HL-60 (cell line): ENCODE measurements at regions not wholly inside any gene's neighbourhood (a gene's known extent, or its start where the extent isn't known, plus 50 kb on each side); places are given as distances from the start of the nearest gene placed in this dataset.
"Not testable (repeated sequence)": the region's sequence is repeated elsewhere in the genome, so short reads cannot be mapped to it uniquely, and the experiment has no call there.

Source experiments
- CTCF ChIP-seq: IDR thresholded peaks from one replicate; pipeline ENCODE4 v1.5.1; 2011; ENCODE audit warnings: low read length, control low read depth, inconsistent platforms; ENCODE audit not compliant: insufficient read depth
- POLR2AphosphoS5 ChIP-seq: IDR thresholded peaks from 2 replicates; pipeline ENCODE4 v1.6.1; 2012; ENCODE audit warnings: low read depth
- TF ChIP-seq, protein P1 (sequence below): IDR thresholded peaks from 2 replicates; pipeline ENCODE4 v1.6.1; 2012; ENCODE audit warnings: low read depth; ENCODE audit not compliant: insufficient replicate concordance

- not testable (repeated sequence) for TF ChIP-seq CTCF, POLR2AphosphoS5
- TF ChIP-seq, protein P1, sequence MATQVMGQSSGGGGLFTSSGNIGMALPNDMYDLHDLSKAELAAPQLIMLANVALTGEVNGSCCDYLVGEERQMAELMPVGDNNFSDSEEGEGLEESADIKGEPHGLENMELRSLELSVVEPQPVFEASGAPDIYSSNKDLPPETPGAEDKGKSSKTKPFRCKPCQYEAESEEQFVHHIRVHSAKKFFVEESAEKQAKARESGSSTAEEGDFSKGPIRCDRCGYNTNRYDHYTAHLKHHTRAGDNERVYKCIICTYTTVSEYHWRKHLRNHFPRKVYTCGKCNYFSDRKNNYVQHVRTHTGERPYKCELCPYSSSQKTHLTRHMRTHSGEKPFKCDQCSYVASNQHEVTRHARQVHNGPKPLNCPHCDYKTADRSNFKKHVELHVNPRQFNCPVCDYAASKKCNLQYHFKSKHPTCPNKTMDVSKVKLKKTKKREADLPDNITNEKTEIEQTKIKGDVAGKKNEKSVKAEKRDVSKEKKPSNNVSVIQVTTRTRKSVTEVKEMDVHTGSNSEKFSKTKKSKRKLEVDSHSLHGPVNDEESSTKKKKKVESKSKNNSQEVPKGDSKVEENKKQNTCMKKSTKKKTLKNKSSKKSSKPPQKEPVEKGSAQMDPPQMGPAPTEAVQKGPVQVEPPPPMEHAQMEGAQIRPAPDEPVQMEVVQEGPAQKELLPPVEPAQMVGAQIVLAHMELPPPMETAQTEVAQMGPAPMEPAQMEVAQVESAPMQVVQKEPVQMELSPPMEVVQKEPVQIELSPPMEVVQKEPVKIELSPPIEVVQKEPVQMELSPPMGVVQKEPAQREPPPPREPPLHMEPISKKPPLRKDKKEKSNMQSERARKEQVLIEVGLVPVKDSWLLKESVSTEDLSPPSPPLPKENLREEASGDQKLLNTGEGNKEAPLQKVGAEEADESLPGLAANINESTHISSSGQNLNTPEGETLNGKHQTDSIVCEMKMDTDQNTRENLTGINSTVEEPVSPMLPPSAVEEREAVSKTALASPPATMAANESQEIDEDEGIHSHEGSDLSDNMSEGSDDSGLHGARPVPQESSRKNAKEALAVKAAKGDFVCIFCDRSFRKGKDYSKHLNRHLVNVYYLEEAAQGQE, result not testable (repeated sequence)
These were observed 141.6 kb downstream of the SLC38A4 start for GRCh38 chr12:46684243-46684642.
